KMS-11 (cell line): ENCODE measurements at regions not wholly inside any gene's neighbourhood (a gene's known extent, or its start where the extent isn't known, plus 50 kb on each side); places are given as distances from the start of the nearest gene placed in this dataset.

Source experiments
- H2AFZ ChIP-seq: fragments of 200-600 bp; sonication (generic); 2 replicates; pipeline ENCODE4 v1.6.1; 2016; ENCODE audit warnings: antibody characterized with exemption, mixed run types, low read depth
- H3K27ac ChIP-seq: fragments of 200-600 bp; sonication (generic); 2 replicates; pipeline ENCODE4 v1.6.1; 2016; ENCODE audit warnings: mild to moderate bottlenecking, mixed run types
- H3K27me3 ChIP-seq: fragments of 200-600 bp; sonication (generic); 2 replicates; pipeline ENCODE4 v1.6.1; 2017; ENCODE audit warnings: mild to moderate bottlenecking, low read depth, mixed run types, moderate library complexity; ENCODE audit not compliant: insufficient read depth
- H3K36me3 ChIP-seq: fragments of 200-600 bp; sonication (generic); 2 replicates; pipeline ENCODE4 v1.6.1; 2017; ENCODE audit warnings: mild to moderate bottlenecking, mixed run types; ENCODE audit not compliant: insufficient read depth
- H3K4me1 ChIP-seq: fragments of 200-600 bp; sonication (generic); 2 replicates; pipeline ENCODE4 v1.6.1; 2016; ENCODE audit warnings: mild to moderate bottlenecking, low read depth, mixed run types; ENCODE audit not compliant: poor library complexity, severe bottlenecking
- H3K4me2 ChIP-seq: fragments of 200-600 bp; sonication (generic); 2 replicates; pipeline ENCODE4 v1.7.0; 2016; ENCODE audit warnings: mild to moderate bottlenecking, mixed run types
- H3K4me3 ChIP-seq: fragments of 200-600 bp; sonication (generic); IDR thresholded peaks from 2 replicates; pipeline ENCODE4 v1.6.1; 2017; ENCODE audit warnings: low read depth, low read length, mixed read lengths; ENCODE audit not compliant: insufficient read depth
- H3K79me2 ChIP-seq: fragments of 200-600 bp; sonication (generic); 2 replicates; pipeline ENCODE4 v1.6.1; 2016; ENCODE audit warnings: low read depth, mixed run types; ENCODE audit not compliant: insufficient read depth
- H3K9ac ChIP-seq: fragments of 200-600 bp; sonication (generic); 2 replicates; pipeline ENCODE4 v1.6.1; 2016; ENCODE audit warnings: mild to moderate bottlenecking, mixed run types
- H4K20me1 ChIP-seq: fragments of 200-600 bp; sonication (generic); 2 replicates; pipeline ENCODE4 v1.6.1; 2016; ENCODE audit warnings: mild to moderate bottlenecking, mixed run types; ENCODE audit not compliant: insufficient read depth
- TF ChIP-seq, protein P1 (sequence below): fragments of 200-600 bp; sonication (generic); conservative IDR thresholded peaks from 2 replicates; pipeline ENCODE4 v1.6.1; 2017; ENCODE audit warnings: low read depth, mild to moderate bottlenecking, antibody characterized with exemption, low read length, moderate library complexity, mixed read lengths

DNA sequence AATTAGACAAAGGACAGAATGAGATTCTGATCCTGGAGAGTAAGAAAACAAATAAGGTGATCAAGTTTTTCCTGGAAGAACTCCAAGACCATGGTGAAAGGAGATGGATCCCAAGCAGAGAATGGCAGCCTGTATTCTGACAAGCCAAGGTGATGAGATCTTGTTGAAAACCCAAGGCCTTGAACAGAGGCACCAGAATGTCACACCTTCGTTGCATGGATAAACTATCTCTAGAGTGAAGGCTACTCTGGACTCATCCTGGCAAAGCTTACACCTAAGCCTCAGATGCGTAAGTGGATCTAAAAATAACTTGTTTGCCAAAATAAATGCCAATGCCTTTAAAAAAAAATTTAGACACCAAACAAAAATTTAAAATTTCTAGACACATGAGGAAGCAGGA lies 605.9 kb downstream of the ETNK1 start:
- Histone ChIP-seq H2AFZ (no peak overlapping the region), H3K36me3 (no peaks in the 10 kb centered on the region), H3K27me3 (no peaks in the 10 kb centered on the region), H4K20me1 (no peaks in the 10 kb centered on the region), H3K9ac (no peak overlapping the region), H3K27ac (no peak overlapping the region), H3K4me3 (no peak overlapping the region), H3K79me2 (no peaks in the 10 kb centered on the region), H3K4me1 (peaks cover 3% of the 10 kb centered on the region), H3K4me2 (no peak overlapping the region)
- TF ChIP-seq, protein P1, sequence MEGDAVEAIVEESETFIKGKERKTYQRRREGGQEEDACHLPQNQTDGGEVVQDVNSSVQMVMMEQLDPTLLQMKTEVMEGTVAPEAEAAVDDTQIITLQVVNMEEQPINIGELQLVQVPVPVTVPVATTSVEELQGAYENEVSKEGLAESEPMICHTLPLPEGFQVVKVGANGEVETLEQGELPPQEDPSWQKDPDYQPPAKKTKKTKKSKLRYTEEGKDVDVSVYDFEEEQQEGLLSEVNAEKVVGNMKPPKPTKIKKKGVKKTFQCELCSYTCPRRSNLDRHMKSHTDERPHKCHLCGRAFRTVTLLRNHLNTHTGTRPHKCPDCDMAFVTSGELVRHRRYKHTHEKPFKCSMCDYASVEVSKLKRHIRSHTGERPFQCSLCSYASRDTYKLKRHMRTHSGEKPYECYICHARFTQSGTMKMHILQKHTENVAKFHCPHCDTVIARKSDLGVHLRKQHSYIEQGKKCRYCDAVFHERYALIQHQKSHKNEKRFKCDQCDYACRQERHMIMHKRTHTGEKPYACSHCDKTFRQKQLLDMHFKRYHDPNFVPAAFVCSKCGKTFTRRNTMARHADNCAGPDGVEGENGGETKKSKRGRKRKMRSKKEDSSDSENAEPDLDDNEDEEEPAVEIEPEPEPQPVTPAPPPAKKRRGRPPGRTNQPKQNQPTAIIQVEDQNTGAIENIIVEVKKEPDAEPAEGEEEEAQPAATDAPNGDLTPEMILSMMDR, result no peak

DNA sequence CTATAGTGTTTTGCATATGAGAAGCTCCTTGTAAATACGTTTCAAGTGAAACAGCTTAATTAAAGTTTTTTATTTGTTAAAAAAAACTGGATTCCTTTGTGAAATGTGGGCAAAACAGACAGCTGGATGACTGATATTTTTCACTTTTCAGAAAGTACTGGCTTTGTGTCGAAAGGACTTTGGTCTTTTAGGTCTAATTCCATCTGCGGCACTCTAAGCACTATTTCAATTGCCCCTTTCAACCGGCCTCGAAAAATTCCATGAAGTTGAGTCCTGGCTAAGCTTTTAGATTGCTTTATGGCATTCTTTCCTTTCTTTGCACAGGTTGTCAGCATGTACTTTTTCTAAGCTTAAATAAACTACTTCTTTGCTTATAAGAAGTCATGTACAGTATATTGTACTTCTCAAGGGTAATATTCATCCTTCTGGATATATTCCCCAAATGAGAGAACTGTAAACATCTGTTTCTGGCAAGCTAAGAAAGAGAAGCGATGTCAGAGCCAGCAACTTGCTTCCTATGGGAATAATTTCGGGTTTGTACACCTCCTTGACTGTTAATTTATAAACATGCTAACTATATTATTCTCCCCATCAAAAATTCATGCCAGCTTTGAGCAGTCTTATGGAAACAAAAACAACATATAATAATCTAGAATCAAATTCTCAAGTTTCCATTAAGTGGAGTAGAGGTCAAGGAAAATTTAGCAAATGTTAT lies 611.3 kb downstream of the ETNK1 start:
- Histone ChIP-seq H3K36me3 (no peaks in the 10 kb centered on the region), H3K4me2 (peak overlapping the region; percentile 44; the same call in 1 of the 2 replicates), H4K20me1 (no peaks in the 10 kb centered on the region), H3K4me1 (peaks cover 42% of the 10 kb centered on the region), H3K27me3 (no peaks in the 10 kb centered on the region), H2AFZ (no peak overlapping the region), H3K79me2 (no peaks in the 10 kb centered on the region), H3K27ac (no peak overlapping the region), H3K9ac (no peak overlapping the region; the same call in 1 of the 2 replicates), H3K4me3 (no peak overlapping the region)
- TF ChIP-seq, protein P1, result no peak

DNA sequence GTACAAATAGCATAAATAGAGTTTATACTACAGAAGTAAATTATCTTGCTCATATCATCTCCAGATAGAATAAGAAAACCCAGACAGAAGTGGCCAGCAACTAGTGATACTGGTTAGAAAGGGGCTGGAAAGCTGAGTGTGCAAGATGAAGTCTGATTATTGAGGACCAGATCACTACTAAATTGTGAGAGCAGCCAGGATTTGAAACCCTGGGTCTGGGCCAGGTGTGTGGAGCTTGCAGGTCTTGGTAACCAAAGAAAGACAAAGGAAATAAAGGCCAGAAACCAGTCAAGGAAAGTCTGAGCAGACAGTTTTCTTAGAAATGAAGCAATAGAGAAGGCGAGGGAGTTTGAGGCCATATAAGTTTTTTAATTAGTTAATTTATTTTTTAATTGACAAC lies 611.8 kb downstream of the ETNK1 start:
- Histone ChIP-seq H2AFZ (no peak overlapping the region), H3K4me3 (no peak overlapping the region), H4K20me1 (no peaks in the 10 kb centered on the region), H3K9ac (no peak overlapping the region), H3K4me1 (peaks cover 42% of the 10 kb centered on the region), H3K79me2 (no peaks in the 10 kb centered on the region), H3K27me3 (no peaks in the 10 kb centered on the region), H3K27ac (no peak overlapping the region), H3K36me3 (no peaks in the 10 kb centered on the region), H3K4me2 (peak overlapping the region; percentile 44; the same call in 1 of the 2 replicates)
- TF ChIP-seq, protein P1, result no peak

DNA sequence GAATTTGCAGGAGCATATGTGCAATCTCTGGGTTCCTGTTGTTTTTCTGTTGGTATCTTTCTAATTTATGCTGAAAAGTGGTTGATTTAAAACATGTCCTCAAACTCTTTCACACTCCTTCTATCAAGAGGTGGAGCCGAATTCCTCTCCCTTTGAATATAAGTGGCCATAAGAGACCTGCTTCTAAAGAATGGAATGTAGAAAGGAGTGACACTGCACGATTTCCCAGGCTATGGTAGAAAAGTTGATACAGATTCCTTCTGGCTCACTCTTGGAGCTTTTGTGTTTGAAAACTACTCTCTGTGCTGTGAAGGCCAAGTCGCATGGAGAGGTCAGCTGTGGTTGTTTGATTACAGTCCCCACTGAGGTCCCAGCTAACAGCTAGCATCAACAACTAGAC lies 613.2 kb downstream of the ETNK1 start:
- Histone ChIP-seq H2AFZ (no peak overlapping the region), H3K9ac (no peak overlapping the region), H3K79me2 (no peaks in the 10 kb centered on the region), H3K4me1 (peaks cover 42% of the 10 kb centered on the region), H3K27me3 (no peaks in the 10 kb centered on the region), H4K20me1 (no peaks in the 10 kb centered on the region), H3K4me2 (no peak overlapping the region; the same call in 1 of the 2 replicates), H3K27ac (no peak overlapping the region), H3K4me3 (no peak overlapping the region), H3K36me3 (no peaks in the 10 kb centered on the region)
- TF ChIP-seq, protein P1, result no peak
